HepG2 (cell line): ENCODE measurements at regions not wholly inside any gene's neighbourhood (a gene's known extent, or its start where the extent isn't known, plus 50 kb on each side); places are given as distances from the start of the nearest gene placed in this dataset.

ENCODE experiments used
- ADNP ChIP-seq: sonication (generic); formaldehyde crosslinking; IDR thresholded peaks from 2 replicates; pipeline ENCODE4 v1.4.0; 2020; ENCODE audit warnings: missing genetic modification reagents
- ATF6 ChIP-seq: sonication (generic); formaldehyde crosslinking; conservative IDR thresholded peaks from 2 replicates; pipeline ENCODE4 v1.4.0; 2020; ENCODE audit warnings: missing genetic modification reagents
- BRCA1 ChIP-seq: sonication (generic); formaldehyde crosslinking; IDR thresholded peaks from 2 replicates; pipeline ENCODE4 v1.4.0; 2020; ENCODE audit warnings: missing genetic modification reagents
- CENPX ChIP-seq: sonication (generic); formaldehyde crosslinking; IDR thresholded peaks from 2 replicates; pipeline ENCODE4 v1.9.0; 2021; ENCODE audit warnings: mild to moderate bottlenecking, missing genetic modification reagents, moderate library complexity
- FOSL2 ChIP-seq: sonication (generic); formaldehyde crosslinking; IDR thresholded peaks from 2 replicates; pipeline ENCODE4 v1.4.0; 2020; ENCODE audit warnings: missing genetic modification reagents
- ISL2 ChIP-seq: sonication (generic); formaldehyde crosslinking; IDR thresholded peaks from 2 replicates; pipeline ENCODE4 v1.5.0; 2020; ENCODE audit warnings: missing genetic modification reagents
- NAIF1 ChIP-seq: sonication (generic); formaldehyde crosslinking; IDR thresholded peaks from 2 replicates; pipeline ENCODE4 v1.5.0; 2020; ENCODE audit warnings: mild to moderate bottlenecking, missing genetic modification reagents, borderline replicate concordance
- NR1H2 ChIP-seq: sonication (generic); formaldehyde crosslinking; IDR thresholded peaks from 2 replicates; pipeline ENCODE4 v1.8.1; 2022; ENCODE audit warnings: low read depth, missing genetic modification reagents, borderline replicate concordance
- PRDM4 ChIP-seq: sonication (generic); formaldehyde crosslinking; IDR thresholded peaks from 2 replicates; pipeline ENCODE4 v1.9.0; 2021; ENCODE audit warnings: missing genetic modification reagents, borderline replicate concordance
- SKIL ChIP-seq: sonication (generic); formaldehyde crosslinking; IDR thresholded peaks from 2 replicates; pipeline ENCODE4 v1.8.0; 2022; ENCODE audit warnings: missing genetic modification reagents, mild to moderate bottlenecking, moderate library complexity, borderline replicate concordance
- TCF7L2 ChIP-seq: IDR thresholded peaks from 2 replicates; pipeline ENCODE4 v1.6.1; 2011; ENCODE audit warnings: mild to moderate bottlenecking, low read depth, low read length, moderate library complexity
- YY1 ChIP-seq: IDR thresholded peaks from 2 replicates; pipeline ENCODE4 v1.6.1; 2011; ENCODE audit warnings: low read length, low read depth, moderate library complexity, mild to moderate bottlenecking; ENCODE audit not compliant: insufficient read depth, insufficient replicate concordance
- ZC3H13 ChIP-seq: sonication (generic); formaldehyde crosslinking; IDR thresholded peaks from 2 replicates; pipeline ENCODE4 v1.8.1; 2023; ENCODE audit warnings: mild to moderate bottlenecking, missing genetic modification reagents, moderate library complexity
- ZFP1 ChIP-seq: IDR thresholded peaks from 2 replicates; pipeline ENCODE4 v1.6.1; 2016
- ZFP91 ChIP-seq: sonication (generic); formaldehyde crosslinking; IDR thresholded peaks from 2 replicates; pipeline ENCODE4 v1.9.0; 2022; ENCODE audit warnings: missing genetic modification reagents, mild to moderate bottlenecking, borderline replicate concordance
- ZNF24 ChIP-seq: fragments of 450-650 bp; IDR thresholded peaks from 2 replicates; pipeline ENCODE4 v1.6.1; 2017; ENCODE audit warnings: antibody characterized with exemption, mild to moderate bottlenecking
- ZNF280B ChIP-seq: sonication (generic); formaldehyde crosslinking; IDR thresholded peaks from 2 replicates; pipeline ENCODE4 v1.5.0; 2020; ENCODE audit warnings: missing genetic modification reagents, mild to moderate bottlenecking, borderline replicate concordance
- ZNF333 ChIP-seq: sonication (generic); formaldehyde crosslinking; IDR thresholded peaks from 2 replicates; pipeline ENCODE4 v1.4.0; 2020; ENCODE audit warnings: mild to moderate bottlenecking, missing genetic modification reagents, borderline replicate concordance
- ZNF451 ChIP-seq: sonication (generic); formaldehyde crosslinking; IDR thresholded peaks from 2 replicates; pipeline ENCODE4 v1.5.0; 2020; ENCODE audit warnings: mild to moderate bottlenecking, missing genetic modification reagents
- ZNF589 ChIP-seq: sonication (generic); formaldehyde crosslinking; conservative IDR thresholded peaks from 2 replicates; pipeline ENCODE4 v1.8.0; 2022; ENCODE audit warnings: mild to moderate bottlenecking, moderate library complexity, missing genetic modification reagents

- TF ChIP-seq ZFP91 (CRISPR knock-in tag) (peak; percentile 18; the same call in 1 of the 2 replicates), ZNF333 (CRISPR knock-in tag) (0 out of 2 replicates have a peak, but pooled peaks have one; percentile 5), ATF6 (CRISPR knock-in tag) (no peak), ZNF451 (CRISPR knock-in tag) (no peak), ZC3H13 (CRISPR knock-in tag) (no peak), SKIL (CRISPR knock-in tag) (no peak), ZFP1 (no peak), BRCA1 (CRISPR knock-in tag) (no peak), TCF7L2 (no peak), NAIF1 (CRISPR knock-in tag) (no peak), YY1 (no peak), ZNF24 (no peak), NR1H2 (no peak), FOSL2 (no peak), PRDM4 (CRISPR knock-in tag) (no peak), CENPX (no peak), ZNF589 (CRISPR knock-in tag) (no peak), ZNF280B (CRISPR knock-in tag) (0 out of 2 replicates have a peak, but pooled peaks have one; percentile 37), ISL2 (CRISPR knock-in tag) (no peak), ADNP (CRISPR knock-in tag) (0 out of 2 replicates have a peak, but pooled peaks have one; percentile 44)
Measured at GRCh38 chr20:50374541-50375078, 135.6 kb upstream of the PTPN1 start (continued).
